ENCODE measurements at regions not wholly inside any gene's neighbourhood (a gene's known extent, or its start where the extent isn't known, plus 50 kb on each side); places are given as distances from the start of the nearest gene placed in this dataset.

DNA sequence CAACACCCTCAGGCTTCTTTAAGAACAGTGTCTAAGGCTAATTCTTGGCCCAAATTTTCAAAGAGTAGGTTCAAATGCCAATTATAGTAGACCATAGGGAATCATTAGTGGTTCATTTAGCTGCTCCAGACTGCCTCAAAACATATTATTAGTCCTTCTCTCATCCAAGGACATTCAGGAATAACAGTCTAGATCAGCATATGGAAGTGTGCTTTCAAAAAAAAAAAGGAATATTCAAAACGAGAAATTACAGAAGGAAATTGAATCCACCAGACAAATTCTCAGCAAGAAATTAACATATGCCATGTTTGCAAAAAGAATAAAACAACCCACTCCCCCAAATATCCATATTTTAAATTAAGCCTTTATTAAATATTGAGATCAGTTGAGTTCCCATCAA is 293.1 kb downstream of the SMARCA1 start:
- TF ChIP-seq, protein P1, sequence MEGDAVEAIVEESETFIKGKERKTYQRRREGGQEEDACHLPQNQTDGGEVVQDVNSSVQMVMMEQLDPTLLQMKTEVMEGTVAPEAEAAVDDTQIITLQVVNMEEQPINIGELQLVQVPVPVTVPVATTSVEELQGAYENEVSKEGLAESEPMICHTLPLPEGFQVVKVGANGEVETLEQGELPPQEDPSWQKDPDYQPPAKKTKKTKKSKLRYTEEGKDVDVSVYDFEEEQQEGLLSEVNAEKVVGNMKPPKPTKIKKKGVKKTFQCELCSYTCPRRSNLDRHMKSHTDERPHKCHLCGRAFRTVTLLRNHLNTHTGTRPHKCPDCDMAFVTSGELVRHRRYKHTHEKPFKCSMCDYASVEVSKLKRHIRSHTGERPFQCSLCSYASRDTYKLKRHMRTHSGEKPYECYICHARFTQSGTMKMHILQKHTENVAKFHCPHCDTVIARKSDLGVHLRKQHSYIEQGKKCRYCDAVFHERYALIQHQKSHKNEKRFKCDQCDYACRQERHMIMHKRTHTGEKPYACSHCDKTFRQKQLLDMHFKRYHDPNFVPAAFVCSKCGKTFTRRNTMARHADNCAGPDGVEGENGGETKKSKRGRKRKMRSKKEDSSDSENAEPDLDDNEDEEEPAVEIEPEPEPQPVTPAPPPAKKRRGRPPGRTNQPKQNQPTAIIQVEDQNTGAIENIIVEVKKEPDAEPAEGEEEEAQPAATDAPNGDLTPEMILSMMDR (IDR thresholded peaks at IDR 0.05 in 2 of 3, conservative IDR thresholded peaks at IDR 0.05 in 1 of 3; ENCODE audit: control insufficient read depth in 2 of 3, extremely low read depth in 1 of 3, insufficient read depth in 1 of 3, low read depth in 3 of 3, low read length in 3 of 3) = no peak
- TF ChIP-seq, protein P2, sequence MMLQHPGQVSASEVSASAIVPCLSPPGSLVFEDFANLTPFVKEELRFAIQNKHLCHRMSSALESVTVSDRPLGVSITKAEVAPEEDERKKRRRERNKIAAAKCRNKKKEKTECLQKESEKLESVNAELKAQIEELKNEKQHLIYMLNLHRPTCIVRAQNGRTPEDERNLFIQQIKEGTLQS (IDR thresholded peaks at IDR 0.05; ENCODE audit: borderline replicate concordance, extremely low read depth, low read depth, low read length) = no peak
- no peak for TF ChIP-seq RAD21 (IDR thresholded peaks at IDR 0.05; ENCODE audit: insufficient read depth, low read depth, low read length)
- no peak for TF ChIP-seq RAD51 (IDR thresholded peaks at IDR 0.05)
- TF ChIP-seq TCF3 (IDR thresholded peaks at IDR 0.05; ENCODE audit: borderline replicate concordance, insufficient read depth, low read depth, low read length) = no peak
- TF ChIP-seq FOXK2 (IDR thresholded peaks at IDR 0.05) = no peak
- TF ChIP-seq, protein P3, sequence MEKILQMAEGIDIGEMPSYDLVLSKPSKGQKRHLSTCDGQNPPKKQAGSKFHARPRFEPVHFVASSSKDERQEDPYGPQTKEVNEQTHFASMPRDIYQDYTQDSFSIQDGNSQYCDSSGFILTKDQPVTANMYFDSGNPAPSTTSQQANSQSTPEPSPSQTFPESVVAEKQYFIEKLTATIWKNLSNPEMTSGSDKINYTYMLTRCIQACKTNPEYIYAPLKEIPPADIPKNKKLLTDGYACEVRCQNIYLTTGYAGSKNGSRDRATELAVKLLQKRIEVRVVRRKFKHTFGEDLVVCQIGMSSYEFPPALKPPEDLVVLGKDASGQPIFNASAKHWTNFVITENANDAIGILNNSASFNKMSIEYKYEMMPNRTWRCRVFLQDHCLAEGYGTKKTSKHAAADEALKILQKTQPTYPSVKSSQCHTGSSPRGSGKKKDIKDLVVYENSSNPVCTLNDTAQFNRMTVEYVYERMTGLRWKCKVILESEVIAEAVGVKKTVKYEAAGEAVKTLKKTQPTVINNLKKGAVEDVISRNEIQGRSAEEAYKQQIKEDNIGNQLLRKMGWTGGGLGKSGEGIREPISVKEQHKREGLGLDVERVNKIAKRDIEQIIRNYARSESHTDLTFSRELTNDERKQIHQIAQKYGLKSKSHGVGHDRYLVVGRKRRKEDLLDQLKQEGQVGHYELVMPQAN (conservative IDR thresholded peaks at IDR 0.05) = no peak
- TF ChIP-seq POLR2AphosphoS5 (IDR thresholded peaks at IDR 0.05; ENCODE audit: low read length) = no peak
- TF ChIP-seq ZNF274 (IDR thresholded peaks at IDR 0.05; ENCODE audit: insufficient read depth, insufficient read length) = no peak
- no peak for TF ChIP-seq RCOR1 (conservative IDR thresholded peaks at IDR 0.05; ENCODE audit: low read depth, low read length)
- TF ChIP-seq CBFB (IDR thresholded peaks at IDR 0.05; ENCODE audit: low read depth) = no peak
- TF ChIP-seq CHD4 (IDR thresholded peaks at IDR 0.05) = no peak
- TF ChIP-seq NRF1 (conservative IDR thresholded peaks at IDR 0.05; ENCODE audit: low read depth, low read length) = no peak
- no peak for TF ChIP-seq MTA2 (IDR thresholded peaks at IDR 0.05; ENCODE audit: low read depth)
